ENCODE measurements at regions not wholly inside any gene's neighbourhood (a gene's known extent, or its start where the extent isn't known, plus 50 kb on each side); places are given as distances from the start of the nearest gene placed in this dataset.

GRCh38 chr11:11077898-11078297, 220.0 kb upstream of the ZBED5 start:
- DNase-seq (ENCODE audit: low read depth) = no peak

- no peak for DNase-seq (ENCODE audit: low read depth)
These were observed 219.0 kb upstream of the ZBED5 start for GRCh38 chr11:11076879-11077278.

GRCh38 chr11:11076276-11076675, 218.4 kb upstream of the ZBED5 start:
- DNase-seq (ENCODE audit: low read depth) = no peak

GRCh38 chr11:11075515-11076171, 217.8 kb upstream of the ZBED5 start:
- DNase-seq (ENCODE audit: low read depth) = no peak

GRCh38 chr11:11074686-11075335, 217.0 kb upstream of the ZBED5 start:
- no peak for DNase-seq (ENCODE audit: low read depth)

- no peak for DNase-seq (ENCODE audit: low read depth)
These were observed 216.1 kb upstream of the ZBED5 start for GRCh38 chr11:11073996-11074395.

GRCh38 chr11:11072067-11072466, 214.2 kb upstream of the ZBED5 start:
- DNase-seq (ENCODE audit: low read depth) = no peak

GRCh38 chr11:11071486-11071885, 213.6 kb upstream of the ZBED5 start:
- no peak for DNase-seq (ENCODE audit: low read depth)

GRCh38 chr11:11070976-11071375, 213.1 kb upstream of the ZBED5 start:
- DNase-seq (ENCODE audit: low read depth) = no peak

GRCh38 chr11:11069841-11070835, 212.3 kb upstream of the ZBED5 start:
- no peak for DNase-seq (ENCODE audit: low read depth)

GRCh38 chr11:11068113-11068512, 210.3 kb upstream of the ZBED5 start:
- no peak for DNase-seq (ENCODE audit: low read depth)

- DNase-seq (ENCODE audit: low read depth) = no peak
These were observed 207.5 kb upstream of the ZBED5 start for GRCh38 chr11:11065396-11065795.

- DNase-seq (ENCODE audit: low read depth) = no peak
These were observed 199.6 kb upstream of the ZBED5 start for GRCh38 chr11:11057472-11057854.

GRCh38 chr11:11056749-11057471, 199.1 kb upstream of the ZBED5 start:
- no peak for DNase-seq (ENCODE audit: low read depth)

- DNase-seq (ENCODE audit: low read depth) = no peak
These were observed 198.5 kb upstream of the ZBED5 start for GRCh38 chr11:11056316-11056715.

- no peak for DNase-seq (ENCODE audit: low read depth)
These were observed 190.2 kb upstream of the ZBED5 start for GRCh38 chr11:11047851-11048610.

- DNase-seq (ENCODE audit: low read depth) = no peak
These were observed 188.9 kb upstream of the ZBED5 start for GRCh38 chr11:11046781-11047180.

- DNase-seq (ENCODE audit: low read depth) = no peak
These were observed 187.5 kb upstream of the ZBED5 start for GRCh38 chr11:11045156-11045930.

GRCh38 chr11:11044137-11044855, 186.4 kb upstream of the ZBED5 start:
- no peak for DNase-seq (ENCODE audit: low read depth)

- no peak for DNase-seq (ENCODE audit: low read depth)
These were observed 185.9 kb upstream of the ZBED5 start for GRCh38 chr11:11043721-11044120.
